ENCODE measurements at regions not wholly inside any gene's neighbourhood (a gene's known extent, or its start where the extent isn't known, plus 50 kb on each side); places are given as distances from the start of the nearest gene placed in this dataset.

DNA sequence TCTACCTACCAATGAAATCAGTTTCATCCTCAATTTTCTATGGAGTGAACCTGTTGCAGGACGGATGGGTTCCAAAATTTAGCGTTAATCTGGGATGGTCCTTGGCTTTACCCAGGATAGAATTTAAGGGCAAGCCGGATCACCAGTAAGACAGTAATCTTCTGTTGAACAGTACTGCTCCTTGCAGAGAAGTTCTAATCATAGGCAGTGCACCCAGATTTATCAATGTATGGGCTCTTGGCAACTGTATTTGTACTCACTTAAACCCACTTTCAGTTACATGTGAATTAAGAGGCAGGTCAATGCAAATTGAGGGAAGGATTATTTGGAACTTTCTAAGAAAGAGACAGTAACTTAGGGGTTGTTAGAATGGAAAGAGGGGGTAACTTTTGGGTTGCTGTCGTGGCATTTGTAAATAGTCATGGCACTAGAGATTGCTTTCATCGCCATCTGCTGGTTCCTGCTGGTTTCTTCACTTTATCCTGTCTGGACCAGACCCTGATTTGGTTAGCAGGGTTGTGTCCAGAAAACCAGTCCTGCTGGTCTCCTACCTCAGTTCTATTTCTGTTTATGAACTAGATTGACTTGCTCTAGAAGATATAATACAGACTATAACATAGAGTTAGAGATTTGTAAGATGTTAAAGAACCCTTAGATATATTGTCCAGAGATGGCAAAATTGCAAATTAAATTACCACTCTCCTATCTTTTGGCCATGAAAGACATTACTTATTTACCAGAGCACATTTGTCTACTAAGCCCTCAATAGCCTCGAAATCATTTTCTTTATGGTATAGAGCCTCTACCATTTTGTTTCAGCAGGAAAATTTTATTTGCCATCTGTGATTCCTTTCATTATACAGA is 646.3 kb downstream of the UTRN start (continued):
- TF ChIP-seq FOXA1 (IDR thresholded peaks at IDR 0.05): no peak
- peak; percentile 55; the same call in 1 of the 2 replicates for TF ChIP-seq FOXA1 (CRISPR knock-in tag; IDR thresholded peaks at IDR 0.05)
- TF ChIP-seq, protein P1, sequence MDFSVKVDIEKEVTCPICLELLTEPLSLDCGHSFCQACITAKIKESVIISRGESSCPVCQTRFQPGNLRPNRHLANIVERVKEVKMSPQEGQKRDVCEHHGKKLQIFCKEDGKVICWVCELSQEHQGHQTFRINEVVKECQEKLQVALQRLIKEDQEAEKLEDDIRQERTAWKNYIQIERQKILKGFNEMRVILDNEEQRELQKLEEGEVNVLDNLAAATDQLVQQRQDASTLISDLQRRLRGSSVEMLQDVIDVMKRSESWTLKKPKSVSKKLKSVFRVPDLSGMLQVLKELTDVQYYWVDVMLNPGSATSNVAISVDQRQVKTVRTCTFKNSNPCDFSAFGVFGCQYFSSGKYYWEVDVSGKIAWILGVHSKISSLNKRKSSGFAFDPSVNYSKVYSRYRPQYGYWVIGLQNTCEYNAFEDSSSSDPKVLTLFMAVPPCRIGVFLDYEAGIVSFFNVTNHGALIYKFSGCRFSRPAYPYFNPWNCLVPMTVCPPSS (IDR thresholded peaks at IDR 0.05): no peak
- TF ChIP-seq GATAD2A (CRISPR knock-in tag; IDR thresholded peaks at IDR 0.05): no peak
- no peak for TF ChIP-seq ZFAT (CRISPR knock-in tag; conservative IDR thresholded peaks at IDR 0.05)
- no peak for TF ChIP-seq TGIF2 (CRISPR knock-in tag; IDR thresholded peaks at IDR 0.05)
- TF ChIP-seq STAG1 (CRISPR knock-in tag; IDR thresholded peaks at IDR 0.05): peak; percentile 83
- TF ChIP-seq, protein P2, sequence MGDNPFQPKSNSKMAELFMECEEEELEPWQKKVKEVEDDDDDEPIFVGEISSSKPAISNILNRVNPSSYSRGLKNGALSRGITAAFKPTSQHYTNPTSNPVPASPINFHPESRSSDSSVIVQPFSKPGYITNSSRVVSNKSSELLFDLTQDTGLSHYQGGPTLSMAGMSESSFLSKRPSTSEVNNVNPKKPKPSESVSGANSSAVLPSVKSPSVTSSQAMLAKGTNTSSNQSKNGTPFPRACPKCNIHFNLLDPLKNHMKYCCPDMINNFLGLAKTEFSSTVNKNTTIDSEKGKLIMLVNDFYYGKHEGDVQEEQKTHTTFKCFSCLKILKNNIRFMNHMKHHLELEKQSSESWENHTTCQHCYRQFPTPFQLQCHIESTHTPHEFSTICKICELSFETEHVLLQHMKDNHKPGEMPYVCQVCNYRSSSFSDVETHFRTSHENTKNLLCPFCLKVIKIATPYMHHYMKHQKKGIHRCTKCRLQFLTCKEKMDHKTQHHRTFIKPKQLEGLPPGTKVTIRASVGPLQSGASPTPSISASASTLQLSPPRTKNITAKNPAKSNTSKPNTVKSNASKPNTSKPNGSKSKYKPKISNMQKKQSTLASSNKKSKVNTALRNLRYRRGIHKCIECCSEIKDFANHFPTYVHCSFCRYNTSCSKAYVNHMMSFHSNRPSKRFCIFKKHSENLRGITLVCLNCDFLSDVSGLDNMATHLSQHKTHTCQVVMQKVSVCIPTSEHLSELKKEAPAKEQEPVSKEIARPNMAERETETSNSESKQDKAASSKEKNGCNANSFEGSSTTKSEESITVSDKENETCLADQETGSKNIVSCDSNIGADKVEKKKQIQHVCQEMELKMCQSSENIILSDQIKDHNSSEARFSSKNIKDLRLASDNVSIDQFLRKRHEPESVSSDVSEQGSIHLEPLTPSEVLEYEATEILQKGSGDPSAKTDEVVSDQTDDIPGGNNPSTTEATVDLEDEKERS (CRISPR knock-in tag; IDR thresholded peaks at IDR 0.05): no peak
- TF ChIP-seq TARDBP (CRISPR knock-in tag; IDR thresholded peaks at IDR 0.05): 0 out of 2 replicates have a peak, but pooled peaks have one; percentile 14
- TF ChIP-seq, protein P3, sequence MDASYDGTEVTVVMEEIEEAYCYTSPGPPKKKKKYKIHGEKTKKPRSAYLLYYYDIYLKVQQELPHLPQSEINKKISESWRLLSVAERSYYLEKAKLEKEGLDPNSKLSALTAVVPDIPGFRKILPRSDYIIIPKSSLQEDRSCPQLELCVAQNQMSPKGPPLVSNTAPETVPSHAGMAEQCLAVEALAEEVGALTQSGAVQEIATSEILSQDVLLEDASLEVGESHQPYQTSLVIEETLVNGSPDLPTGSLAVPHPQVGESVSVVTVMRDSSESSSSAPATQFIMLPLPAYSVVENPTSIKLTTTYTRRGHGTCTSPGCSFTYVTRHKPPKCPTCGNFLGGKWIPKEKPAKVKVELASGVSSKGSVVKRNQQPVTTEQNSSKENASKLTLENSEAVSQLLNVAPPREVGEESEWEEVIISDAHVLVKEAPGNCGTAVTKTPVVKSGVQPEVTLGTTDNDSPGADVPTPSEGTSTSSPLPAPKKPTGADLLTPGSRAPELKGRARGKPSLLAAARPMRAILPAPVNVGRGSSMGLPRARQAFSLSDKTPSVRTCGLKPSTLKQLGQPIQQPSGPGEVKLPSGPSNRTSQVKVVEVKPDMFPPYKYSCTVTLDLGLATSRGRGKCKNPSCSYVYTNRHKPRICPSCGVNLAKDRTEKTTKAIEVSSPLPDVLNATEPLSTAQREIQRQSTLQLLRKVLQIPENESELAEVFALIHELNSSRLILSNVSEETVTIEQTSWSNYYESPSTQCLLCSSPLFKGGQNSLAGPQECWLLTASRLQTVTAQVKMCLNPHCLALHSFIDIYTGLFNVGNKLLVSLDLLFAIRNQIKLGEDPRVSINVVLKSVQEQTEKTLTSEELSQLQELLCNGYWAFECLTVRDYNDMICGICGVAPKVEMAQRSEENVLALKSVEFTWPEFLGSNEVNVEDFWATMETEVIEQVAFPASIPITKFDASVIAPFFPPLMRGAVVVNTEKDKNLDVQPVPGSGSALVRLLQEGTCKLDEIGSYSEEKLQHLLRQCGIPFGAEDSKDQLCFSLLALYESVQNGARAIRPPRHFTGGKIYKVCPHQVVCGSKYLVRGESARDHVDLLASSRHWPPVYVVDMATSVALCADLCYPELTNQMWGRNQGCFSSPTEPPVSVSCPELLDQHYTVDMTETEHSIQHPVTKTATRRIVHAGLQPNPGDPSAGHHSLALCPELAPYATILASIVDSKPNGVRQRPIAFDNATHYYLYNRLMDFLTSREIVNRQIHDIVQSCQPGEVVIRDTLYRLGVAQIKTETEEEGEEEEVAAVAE (CRISPR knock-in tag; IDR thresholded peaks at IDR 0.05; ENCODE audit: borderline replicate concordance): no peak
- TF ChIP-seq SOX6 (IDR thresholded peaks at IDR 0.05): no peak
- TF ChIP-seq SOX6 (CRISPR knock-in tag; IDR thresholded peaks at IDR 0.05): peak; percentile 22; the same call in 1 of the 2 replicates
- TF ChIP-seq ZNF33A (CRISPR knock-in tag; IDR thresholded peaks at IDR 0.05; ENCODE audit: borderline replicate concordance): peak; percentile 47; the same call in 1 of the 2 replicates
- TF ChIP-seq POLR2G (IDR thresholded peaks at IDR 0.05; ENCODE audit: low read depth, low read length): no peak
- TF ChIP-seq ZBTB1 (CRISPR knock-in tag; IDR thresholded peaks at IDR 0.05; ENCODE audit: borderline replicate concordance): no peak

All from HepG2 (cell line).